A549 (cell line): ENCODE measurements at regions not wholly inside any gene's neighbourhood (a gene's known extent, or its start where the extent isn't known, plus 50 kb on each side); places are given as distances from the start of the nearest gene placed in this dataset.

Source experiments
- ATAC-seq, 2 experiments: fragments of 200-7000 bp in 1 of 2; fragments of >200 bp in 1 of 2; cut with Nextera tagmentation in 1 of 2; cut with Tn5 transposase in 1 of 2; 3 replicates each; pipeline versions ENCODE4 v1.8.0 to v1.9.1; 2018 to 2020; ENCODE audit warnings: mild to moderate bottlenecking in 1 of 2, moderate library complexity in 1 of 2
- CTCF ChIA-PET: fragments of 300-600 bp; sonication (Branson Sonifier 250); formaldehyde crosslinking; extraction: SDS; loops from one replicate; lab custom pipeline; 2021; ENCODE audit warnings: antibody characterized with exemption, inconsistent platforms; lab: Yijun Ruan, JAX
- POLR2A ChIA-PET: fragments of 350-600 bp; formaldehyde crosslinking; extraction: SDS; loops from one replicate; lab custom pipeline; 2021; ENCODE audit warnings: antibody characterized with exemption, inconsistent platforms; lab: Yijun Ruan, JAX
- DNase-seq, 2 experiments: peaks; one replicate each; pipeline versions ENCODE4 v3.0.0 to v3.0.0-alpha.2; 2011 to 2016; ENCODE audit warnings: low read depth in 1 of 2, low spot score in 1 of 2
- FAIRE-seq: peaks from 2 replicates; lab custom pipeline; 2011; peaks lifted over from hg19 to GRCh38; lab: Jason Lieb, UNC
- H3K27ac ChIP-seq, 2 experiments: fragments of >200 bp; sonication (Bioruptor Twin); formaldehyde crosslinking; 3 replicates each; pipeline ENCODE4 v1.5.1; 2016 to 2017
- H3K4me1 ChIP-seq: fragments of >200 bp; sonication (Bioruptor Twin); formaldehyde crosslinking; 3 replicates; pipeline ENCODE4 v1.6.1; 2016
- H3K4me2 ChIP-seq: fragments of >200 bp; sonication (Bioruptor Twin); formaldehyde crosslinking; 3 replicates; pipeline ENCODE4 v1.6.1; 2016
- H3K4me3 ChIP-seq: fragments of >200 bp; sonication (Bioruptor Twin); formaldehyde crosslinking; 3 replicates; pipeline ENCODE4 v1.5.1; 2016
- H3K9me3 ChIP-seq: fragments of >200 bp; sonication (Bioruptor Twin); formaldehyde crosslinking; 3 replicates; pipeline ENCODE4 v1.6.1; 2016
- CBX8 ChIP-seq: fragments of 200-600 bp; sonication (generic); IDR thresholded peaks from 2 replicates; pipeline ENCODE4 v1.6.1; 2016
- CEBPB ChIP-seq, 2 experiments: fragments of >200 bp in 1 of 2; sonication (Bioruptor Twin) in 1 of 2; formaldehyde crosslinking in 1 of 2; IDR thresholded peaks; 2 replicates each; pipeline ENCODE4 v1.6.1; 2012 to 2016
- CHD2 ChIP-seq: fragments of 150-350 bp; IDR thresholded peaks from 2 replicates; pipeline ENCODE4 v1.6.1; 2014; ENCODE audit warnings: low read length; ENCODE audit not compliant: partially characterized antibody
- FOSL2 ChIP-seq, 2 experiments: fragments of 450-650 bp in 1 of 2; fragments of >200 bp in 1 of 2; sonication (Bioruptor Twin) in 1 of 2; formaldehyde crosslinking; IDR thresholded peaks; 2 replicates each; pipeline versions ENCODE4 v1.5.0 to v1.6.1; 2016 to 2020; ENCODE audit warnings: mild to moderate bottlenecking in 1 of 2, moderate library complexity in 1 of 2
- HES2 ChIP-seq: fragments of >200 bp; sonication (Bioruptor Twin); formaldehyde crosslinking; IDR thresholded peaks from 2 replicates; pipeline ENCODE4 v1.6.1; 2016
- HOXB13 ChIP-seq: fragments of 250-450 bp; sonication (Bioruptor Pico); IDR thresholded peaks from 2 replicates; pipeline ENCODE4 v1.5.0; 2020; ENCODE audit warnings: low read depth, mild to moderate bottlenecking, moderate library complexity
- JUNB ChIP-seq: fragments of >200 bp; sonication (Bioruptor Twin); formaldehyde crosslinking; IDR thresholded peaks from 2 replicates; pipeline ENCODE4 v1.6.1; 2016
- KDM1A ChIP-seq: fragments of 200-600 bp; sonication (generic); IDR thresholded peaks from 2 replicates; pipeline ENCODE4 v1.6.1; 2016; ENCODE audit warnings: low read depth, mild to moderate bottlenecking
- PBX3 ChIP-seq: IDR thresholded peaks from 2 replicates; pipeline ENCODE4 v1.6.1; 2012
- POLR2A ChIP-seq: IDR thresholded peaks from 2 replicates; pipeline ENCODE4 v1.6.1; 2012; ENCODE audit warnings: mild to moderate bottlenecking, low read length
- RAD21 ChIP-seq, 2 experiments: fragments of >200 bp in 1 of 2; sonication (Bioruptor Twin) in 1 of 2; formaldehyde crosslinking in 1 of 2; IDR thresholded peaks in 1 of 2; conservative IDR thresholded peaks in 1 of 2; 2 replicates in 1 of 2; 3 replicates in 1 of 2; pipeline ENCODE4 v1.6.1; 2012 to 2018; ENCODE audit warnings: inconsistent platforms in 1 of 2
- RCOR1 ChIP-seq: fragments of 150-350 bp; IDR thresholded peaks from 2 replicates; pipeline ENCODE4 v1.6.1; 2014; ENCODE audit warnings: antibody characterized with exemption, low read length, low read depth
- SMC3 ChIP-seq: fragments of >200 bp; sonication (Bioruptor Twin); formaldehyde crosslinking; IDR thresholded peaks from 3 replicates; pipeline ENCODE4 v1.6.1; 2018; ENCODE audit warnings: inconsistent platforms
- WGBS: methylation state at CpG from one replicate; pipeline ENCODE4 v1.1.6; 2017; ENCODE audit errors: missing lambda C conversion rate; 5-methylcytosine and 5-hydroxymethylcytosine counted together
- TF ChIP-seq, protein P1 (sequence below): fragments of >200 bp; sonication (Bioruptor Twin); formaldehyde crosslinking; IDR thresholded peaks from 3 replicates; pipeline ENCODE4 v1.5.1; 2016
- TF ChIP-seq, protein P2 (sequence below): fragments of 200-600 bp; sonication (generic); IDR thresholded peaks from 2 replicates; pipeline ENCODE4 v1.6.1; 2016; ENCODE audit warnings: antibody characterized with exemption, mild to moderate bottlenecking, moderate library complexity
- TF ChIP-seq, protein P3 (sequence below): fragments of 150-350 bp; IDR thresholded peaks from 2 replicates; pipeline ENCODE4 v1.6.1; 2014; ENCODE audit warnings: low read depth, mild to moderate bottlenecking, low read length

DNA sequence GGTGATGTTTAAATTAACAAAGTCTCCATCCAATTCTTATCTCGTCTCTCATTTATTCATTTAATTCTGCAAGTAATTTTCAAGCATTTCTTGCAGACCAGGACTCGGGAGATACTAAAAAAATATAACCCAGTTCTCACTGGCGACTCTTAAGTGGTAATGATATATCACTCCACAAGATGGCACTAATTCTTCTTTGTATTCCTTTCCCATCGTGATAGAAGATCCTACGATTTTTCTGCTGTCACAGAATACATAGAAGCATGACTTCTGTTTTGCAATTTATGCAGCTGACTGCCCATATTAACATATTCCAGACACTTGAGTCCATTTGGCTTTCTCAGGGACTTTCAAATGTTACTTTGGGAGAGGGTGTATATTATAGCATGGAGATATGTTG, 64.0 kb upstream of the FGF13 start:
- H3K4me3 ChIP-seq, result no peak overlapping the region
- TF ChIP-seq, protein P1, sequence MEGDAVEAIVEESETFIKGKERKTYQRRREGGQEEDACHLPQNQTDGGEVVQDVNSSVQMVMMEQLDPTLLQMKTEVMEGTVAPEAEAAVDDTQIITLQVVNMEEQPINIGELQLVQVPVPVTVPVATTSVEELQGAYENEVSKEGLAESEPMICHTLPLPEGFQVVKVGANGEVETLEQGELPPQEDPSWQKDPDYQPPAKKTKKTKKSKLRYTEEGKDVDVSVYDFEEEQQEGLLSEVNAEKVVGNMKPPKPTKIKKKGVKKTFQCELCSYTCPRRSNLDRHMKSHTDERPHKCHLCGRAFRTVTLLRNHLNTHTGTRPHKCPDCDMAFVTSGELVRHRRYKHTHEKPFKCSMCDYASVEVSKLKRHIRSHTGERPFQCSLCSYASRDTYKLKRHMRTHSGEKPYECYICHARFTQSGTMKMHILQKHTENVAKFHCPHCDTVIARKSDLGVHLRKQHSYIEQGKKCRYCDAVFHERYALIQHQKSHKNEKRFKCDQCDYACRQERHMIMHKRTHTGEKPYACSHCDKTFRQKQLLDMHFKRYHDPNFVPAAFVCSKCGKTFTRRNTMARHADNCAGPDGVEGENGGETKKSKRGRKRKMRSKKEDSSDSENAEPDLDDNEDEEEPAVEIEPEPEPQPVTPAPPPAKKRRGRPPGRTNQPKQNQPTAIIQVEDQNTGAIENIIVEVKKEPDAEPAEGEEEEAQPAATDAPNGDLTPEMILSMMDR, result peak; percentile 35
- no peak for TF ChIP-seq CBX8
- no peak for TF ChIP-seq KDM1A
- TF ChIP-seq HOXB13, result no peak
- TF ChIP-seq JUNB, result no peak
- TF ChIP-seq, protein P2, sequence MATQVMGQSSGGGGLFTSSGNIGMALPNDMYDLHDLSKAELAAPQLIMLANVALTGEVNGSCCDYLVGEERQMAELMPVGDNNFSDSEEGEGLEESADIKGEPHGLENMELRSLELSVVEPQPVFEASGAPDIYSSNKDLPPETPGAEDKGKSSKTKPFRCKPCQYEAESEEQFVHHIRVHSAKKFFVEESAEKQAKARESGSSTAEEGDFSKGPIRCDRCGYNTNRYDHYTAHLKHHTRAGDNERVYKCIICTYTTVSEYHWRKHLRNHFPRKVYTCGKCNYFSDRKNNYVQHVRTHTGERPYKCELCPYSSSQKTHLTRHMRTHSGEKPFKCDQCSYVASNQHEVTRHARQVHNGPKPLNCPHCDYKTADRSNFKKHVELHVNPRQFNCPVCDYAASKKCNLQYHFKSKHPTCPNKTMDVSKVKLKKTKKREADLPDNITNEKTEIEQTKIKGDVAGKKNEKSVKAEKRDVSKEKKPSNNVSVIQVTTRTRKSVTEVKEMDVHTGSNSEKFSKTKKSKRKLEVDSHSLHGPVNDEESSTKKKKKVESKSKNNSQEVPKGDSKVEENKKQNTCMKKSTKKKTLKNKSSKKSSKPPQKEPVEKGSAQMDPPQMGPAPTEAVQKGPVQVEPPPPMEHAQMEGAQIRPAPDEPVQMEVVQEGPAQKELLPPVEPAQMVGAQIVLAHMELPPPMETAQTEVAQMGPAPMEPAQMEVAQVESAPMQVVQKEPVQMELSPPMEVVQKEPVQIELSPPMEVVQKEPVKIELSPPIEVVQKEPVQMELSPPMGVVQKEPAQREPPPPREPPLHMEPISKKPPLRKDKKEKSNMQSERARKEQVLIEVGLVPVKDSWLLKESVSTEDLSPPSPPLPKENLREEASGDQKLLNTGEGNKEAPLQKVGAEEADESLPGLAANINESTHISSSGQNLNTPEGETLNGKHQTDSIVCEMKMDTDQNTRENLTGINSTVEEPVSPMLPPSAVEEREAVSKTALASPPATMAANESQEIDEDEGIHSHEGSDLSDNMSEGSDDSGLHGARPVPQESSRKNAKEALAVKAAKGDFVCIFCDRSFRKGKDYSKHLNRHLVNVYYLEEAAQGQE, result no peak
- TF ChIP-seq RAD21 (conservative IDR thresholded peaks at IDR 0.05 in 1 of 2, IDR thresholded peaks at IDR 0.05 in 1 of 2), result peak; percentile 32 to 33; a peak in 4 of 5 replicates
- TF ChIP-seq RCOR1, result no peak
- no peak for TF ChIP-seq CHD2
- TF ChIP-seq SMC3, result peak; percentile 37; the same call in 2 of the 3 replicates
- no peak overlapping the region for H3K4me2 ChIP-seq
- DNase-seq, result peak; percentile 5 to 26
- ChIA-PET CTCF (interaction anchor here (0.8 to 1.3 kb wide), 5 partner anchors 10 to 983 kb away, joined by 3 to 5 read pairs (median 3); no protein-coding TSS in a partner anchor), POLR2A (no interaction called here)
- H3K4me1 ChIP-seq, result no peaks in the 10 kb centered on the region
- H3K27ac ChIP-seq, result no peak overlapping the region
- H3K9me3 ChIP-seq, result no peaks in the 10 kb centered on the region
- peak; percentile 39 to 60; a peak in 4 of 6 replicates for ATAC-seq
- FAIRE-seq, result no peak
- WGBS, result 3% methylated on average over 5 of the region's 5 CpGs

GRCh38 chrX:138771047-138771446, 59.5 kb upstream of the FGF13 start:
- ATAC-seq, result no peak
- no peaks in the 10 kb centered on the region for H3K4me1 ChIP-seq
- H3K4me3 ChIP-seq, result no peak overlapping the region
- peak; percentile 51 for FAIRE-seq
- ChIA-PET POLR2A (no interaction called here), CTCF (interaction anchor here (0.8 kb wide), 1 partner anchor 1200 kb away, joined by 5 read pairs; no protein-coding TSS in a partner anchor)
- no peaks in the 10 kb centered on the region for H3K9me3 ChIP-seq
- no peak for DNase-seq
- no peak overlapping the region for H3K27ac ChIP-seq
- WGBS, result 30% methylated on average over 2 of the region's 2 CpGs
- H3K4me2 ChIP-seq, result no peak overlapping the region
- TF ChIP-seq JUNB (no peak), CEBPB (IDR thresholded peaks at IDR 0.05) (no peak), HES2 (no peak), FOSL2 (IDR thresholded peaks at IDR 0.05) (no peak), FOSL2 (CRISPR knock-in tag; IDR thresholded peaks at IDR 0.05) (no peak), POLR2A (no peak), PBX3 (no peak)
- TF ChIP-seq, protein P3, sequence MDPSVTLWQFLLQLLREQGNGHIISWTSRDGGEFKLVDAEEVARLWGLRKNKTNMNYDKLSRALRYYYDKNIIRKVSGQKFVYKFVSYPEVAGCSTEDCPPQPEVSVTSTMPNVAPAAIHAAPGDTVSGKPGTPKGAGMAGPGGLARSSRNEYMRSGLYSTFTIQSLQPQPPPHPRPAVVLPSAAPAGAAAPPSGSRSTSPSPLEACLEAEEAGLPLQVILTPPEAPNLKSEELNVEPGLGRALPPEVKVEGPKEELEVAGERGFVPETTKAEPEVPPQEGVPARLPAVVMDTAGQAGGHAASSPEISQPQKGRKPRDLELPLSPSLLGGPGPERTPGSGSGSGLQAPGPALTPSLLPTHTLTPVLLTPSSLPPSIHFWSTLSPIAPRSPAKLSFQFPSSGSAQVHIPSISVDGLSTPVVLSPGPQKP, result no peak
